ENCODE measurements at regions not wholly inside any gene's neighbourhood (a gene's known extent, or its start where the extent isn't known, plus 50 kb on each side); places are given as distances from the start of the nearest gene placed in this dataset.
A peak's percentile ranks its signal among the peaks of the same experiment; 100 is the strongest.

- DNase-seq (ENCODE audit: low read depth): no peak
Observed at GRCh38 chr6:163834226-163834970, 419.9 kb downstream of the QKI start.

GRCh38 chr6:163831736-163832135, 417.2 kb downstream of the QKI start:
- DNase-seq (ENCODE audit: low read depth): no peak

GRCh38 chr6:163830641-163831040, 416.1 kb downstream of the QKI start:
- DNase-seq (ENCODE audit: low read depth): no peak

- DNase-seq (ENCODE audit: low read depth): no peak
Observed at GRCh38 chr6:163828038-163828795, 413.7 kb downstream of the QKI start.

- no peak for DNase-seq (ENCODE audit: low read depth)
Observed at GRCh38 chr6:163827143-163827542, 412.6 kb downstream of the QKI start.

GRCh38 chr6:163826629-163827028, 412.1 kb downstream of the QKI start:
- no peak for DNase-seq (ENCODE audit: low read depth)

GRCh38 chr6:163825033-163825432, 410.5 kb downstream of the QKI start:
- DNase-seq (ENCODE audit: low read depth): no peak

GRCh38 chr6:163823577-163823976, 409.1 kb downstream of the QKI start:
- no peak for DNase-seq (ENCODE audit: low read depth)

- no peak for DNase-seq (ENCODE audit: low read depth)
Observed at GRCh38 chr6:163820745-163821458, 406.4 kb downstream of the QKI start.

GRCh38 chr6:163820171-163820570, 405.7 kb downstream of the QKI start:
- no peak for DNase-seq (ENCODE audit: low read depth)

GRCh38 chr6:163818719-163819118, 404.2 kb downstream of the QKI start:
- no peak for DNase-seq (ENCODE audit: low read depth)

GRCh38 chr6:163816441-163816840, 401.9 kb downstream of the QKI start:
- DNase-seq (ENCODE audit: low read depth): no peak

- no peak for DNase-seq (ENCODE audit: low read depth)
Observed at GRCh38 chr6:163815796-163816195, 401.3 kb downstream of the QKI start.

GRCh38 chr6:163814494-163815364, 400.2 kb downstream of the QKI start:
- DNase-seq (ENCODE audit: low read depth): peak; percentile 75

GRCh38 chr6:163813979-163814493, 399.5 kb downstream of the QKI start:
- no peak for DNase-seq (ENCODE audit: low read depth)

GRCh38 chr6:163811317-163811716, 396.8 kb downstream of the QKI start:
- no peak for DNase-seq (ENCODE audit: low read depth)

GRCh38 chr6:163809364-163809763, 394.8 kb downstream of the QKI start:
- DNase-seq (ENCODE audit: low read depth): no peak

- no peak for DNase-seq (ENCODE audit: low read depth)
Observed at GRCh38 chr6:163808871-163809270, 394.4 kb downstream of the QKI start.

- no peak for DNase-seq (ENCODE audit: low read depth)
Observed at GRCh38 chr6:163808231-163808630, 393.7 kb downstream of the QKI start.

GRCh38 chr6:163806755-163807499, 392.4 kb downstream of the QKI start:
- no peak for DNase-seq (ENCODE audit: low read depth)

GRCh38 chr6:163804991-163805390, 390.5 kb downstream of the QKI start:
- DNase-seq (ENCODE audit: low read depth): no peak
